CD4-positive, alpha-beta T cell (primary cell): ENCODE measurements at regions not wholly inside any gene's neighbourhood (a gene's known extent, or its start where the extent isn't known, plus 50 kb on each side); places are given as distances from the start of the nearest gene placed in this dataset.

Experiments used
- ATAC-seq: fragments of 200-7000 bp; cut with Tn5 transposase; one replicate; pipeline ENCODE4 v1.10.0; 2022; ENCODE audit warnings: mild to moderate bottlenecking; ENCODE audit not compliant: poor library complexity
- CTCF ChIA-PET: fragments of 350-600 bp; sonication (Branson Sonifier 250); formaldehyde crosslinking; loops from one replicate; lab custom pipeline; 2021; ENCODE audit warnings: antibody characterized with exemption, inconsistent platforms; lab: Charles Lee
- POLR2A ChIA-PET: fragments of 350-600 bp; sonication (Branson Sonifier 250); formaldehyde crosslinking; loops from one replicate; lab custom pipeline; 2021; ENCODE audit warnings: antibody characterized with exemption, inconsistent platforms; lab: Charles Lee
- DNase-seq, 14 experiments: peaks; one replicate each; pipeline ENCODE4 v3.0.0-alpha.2; 2013 to 2020; ENCODE audit warnings: mixed read lengths in 2 of 14
- H3K27ac ChIP-seq, 2 donors: one replicate each; pipeline versions ENCODE4 v1.5.1 to v1.7.0; 2013; ENCODE audit warnings: low read length in 2 of 2, low read depth in 1 of 2, mild to moderate bottlenecking in 1 of 2
- H3K27me3 ChIP-seq, 2 experiments: 1 replicate in 1 of 2; 2 replicates in 1 of 2; pipeline versions ENCODE4 v1.6.1 to v1.7.0; 2013; ENCODE audit warnings: low read length in 2 of 2, control low read depth in 1 of 2, mild to moderate bottlenecking in 1 of 2, moderate library complexity in 1 of 2; ENCODE audit not compliant: insufficient read depth in 2 of 2, control insufficient read depth in 1 of 2
- H3K36me3 ChIP-seq: one replicate; pipeline ENCODE4 v1.6.1; 2013; ENCODE audit warnings: low read length, control low read depth; ENCODE audit not compliant: insufficient read depth
- H3K4me1 ChIP-seq: one replicate; pipeline ENCODE4 v1.6.1; 2013; ENCODE audit warnings: low read length, control low read depth; ENCODE audit not compliant: insufficient read depth
- H3K4me3 ChIP-seq: one replicate; pipeline ENCODE4 v1.5.1; 2013; ENCODE audit warnings: mild to moderate bottlenecking, low read length, moderate library complexity
- H3K9me3 ChIP-seq, 2 experiments: 1 replicate in 1 of 2; 2 replicates in 1 of 2; pipeline versions ENCODE4 v1.6.1 to v1.7.0; 2013; ENCODE audit warnings: low read length in 2 of 2, mild to moderate bottlenecking in 2 of 2, control low read depth in 1 of 2, moderate library complexity in 1 of 2; ENCODE audit not compliant: control insufficient read depth in 1 of 2, insufficient read depth in 1 of 2
- H3K27ac Mint-ChIP-seq: one replicate; pipeline ENCODE4 v1.8.0; 2020; ENCODE audit warnings: mixed read lengths
- H3K27me3 Mint-ChIP-seq: one replicate; pipeline ENCODE4 v1.8.0; 2021; ENCODE audit warnings: mixed read lengths
- H3K36me3 Mint-ChIP-seq: one replicate; pipeline ENCODE4 v1.8.0; 2021; ENCODE audit warnings: low read depth, mixed read lengths
- H3K4me1 Mint-ChIP-seq: one replicate; pipeline ENCODE4 v1.8.0; 2021; ENCODE audit warnings: low read depth, mixed read lengths
- H3K4me3 Mint-ChIP-seq: one replicate; pipeline ENCODE4 v1.8.0; 2020; ENCODE audit warnings: mild to moderate bottlenecking, mixed read lengths
- H3K9me3 Mint-ChIP-seq: one replicate; pipeline ENCODE4 v1.8.0; 2020; ENCODE audit warnings: mixed read lengths
- CTCF ChIP-seq: fragments of 200-600 bp; IDR thresholded peaks from one replicate; pipeline ENCODE4 v1.8.0; 2022; ENCODE audit warnings: antibody characterized with exemption, mild to moderate bottlenecking
- intact Hi-C, 2 experiments: fragments of 100-400 bp; cut with DNase I in 1 of 2; cut with micrococcal nuclease in 1 of 2; formaldehyde crosslinking; loops; one replicate each; pipeline versions ENCODE4 v1.15.1 to v1.9.0; 2023 to 2025; cut with DNase I, micrococcal nuclease

GRCh38 chr10:125489731-125490130 lies 193.2 kb downstream of the TEX36 start:
- Mint-ChIP-seq H3K27me3 (no peaks in the 10 kb centered on the region), H3K4me1 (no peaks in the 10 kb centered on the region), H3K27ac (no peak overlapping the region), H3K36me3 (no peaks in the 10 kb centered on the region), H3K4me3 (no peak overlapping the region), H3K9me3 (no peaks in the 10 kb centered on the region)
- TF ChIP-seq CTCF: no peak
- Histone ChIP-seq H3K27me3 (no peaks in the 10 kb centered on the region), H3K4me3 (no peak overlapping the region), H3K4me1 (no peaks in the 10 kb centered on the region), H3K27ac (no peak overlapping the region), H3K9me3 (no peaks in the 10 kb centered on the region), H3K36me3 (no peaks in the 10 kb centered on the region)
- ChIA-PET CTCF (no interaction called here), POLR2A (no interaction called here)
- intact Hi-C loops: no loop called here
- DNase-seq (no peak), ATAC-seq (no peak)

GRCh38 chr10:125485665-125486064 lies 197.3 kb downstream of the TEX36 start:
- no peaks in the 10 kb centered on the region for H3K27me3 ChIP-seq
- TF ChIP-seq CTCF: no peak
- ChIA-PET POLR2A (no interaction called here), CTCF (no interaction called here)
- H3K27ac ChIP-seq: no peak overlapping the region
- no peaks in the 10 kb centered on the region for H3K9me3 ChIP-seq
- ATAC-seq: no peak
- no peaks in the 10 kb centered on the region for H3K36me3 ChIP-seq
- Mint-ChIP-seq H3K36me3 (no peaks in the 10 kb centered on the region), H3K9me3 (no peaks in the 10 kb centered on the region), H3K27ac (no peak overlapping the region), H3K4me3 (no peak overlapping the region), H3K4me1 (no peaks in the 10 kb centered on the region), H3K27me3 (peaks cover 2% of the 10 kb centered on the region)
- DNase-seq: no peak
- intact Hi-C loops: no loop called here
- H3K4me3 ChIP-seq: no peak overlapping the region
- H3K4me1 ChIP-seq: no peaks in the 10 kb centered on the region

- Mint-ChIP-seq H3K4me1 (no peaks in the 10 kb centered on the region), H3K27me3 (peaks cover 12% of the 10 kb centered on the region), H3K4me3 (no peak overlapping the region), H3K36me3 (no peaks in the 10 kb centered on the region), H3K9me3 (no peaks in the 10 kb centered on the region), H3K27ac (no peak overlapping the region)
- Histone ChIP-seq H3K4me3 (no peak overlapping the region), H3K27me3 (peaks cover 0 to 2% of the 10 kb centered on the region in 2 experiments), H3K36me3 (no peaks in the 10 kb centered on the region), H3K27ac (no peak overlapping the region), H3K4me1 (no peaks in the 10 kb centered on the region), H3K9me3 (no peaks in the 10 kb centered on the region)
- POLR2A ChIA-PET: no interaction called here
- no peak for TF ChIP-seq CTCF
- DNase-seq (no peak), ATAC-seq (no peak)
- CTCF ChIA-PET: no interaction called here
- intact Hi-C loops: no loop called here
Measured at GRCh38 chr10:125484035-125484732, 198.8 kb downstream of the TEX36 start.
